Thyroid gland (tissue), 4 donors: ENCODE measurements at regions not wholly inside any gene's neighbourhood (a gene's known extent, or its start where the extent isn't known, plus 50 kb on each side); places are given as distances from the start of the nearest gene placed in this dataset.

ENCODE experiments used
- DNase-seq, 2 donors: peaks; one replicate each; pipeline ENCODE4 v3.0.0-alpha.2; 2019
- H3K27ac ChIP-seq, 3 donors: fragments of 200-600 bp; sonication (generic); 1 replicate in 2 of 3; 2 replicates in 1 of 3; pipeline ENCODE4 v1.5.1; 2016 to 2019; ENCODE audit warnings: mild to moderate bottlenecking in 1 of 3, moderate library complexity in 1 of 3
- H3K27me3 ChIP-seq: fragments of 200-600 bp; sonication (generic); one replicate; pipeline ENCODE4 v1.5.1; 2019
- H3K36me3 ChIP-seq, 2 donors: fragments of 200-600 bp; sonication (generic); one replicate each; pipeline ENCODE4 v1.5.1; 2016 to 2019
- H3K4me1 ChIP-seq, 2 donors: fragments of 200-600 bp; sonication (generic); one replicate each; pipeline ENCODE4 v1.5.1; 2017 to 2019
- H3K4me3 ChIP-seq, 3 donors: fragments of 200-600 bp; sonication (generic); replicated peaks in 1 of 3; 1 replicate in 2 of 3; 2 replicates in 1 of 3; pipeline ENCODE4 v1.5.1; 2016; ENCODE audit warnings: mild to moderate bottlenecking in 1 of 3
- H3K9me3 ChIP-seq: fragments of 200-600 bp; sonication (generic); one replicate; pipeline ENCODE4 v1.5.1; 2017
- CTCF ChIP-seq, 6 experiments: fragments of 200-600 bp in 3 of 6; fragments of 450-650 bp in 3 of 6; sonication (generic) in 3 of 6; IDR thresholded peaks; one replicate each; pipeline ENCODE4 v1.5.1; 2016 to 2019; ENCODE audit warnings: antibody characterized with exemption in 6 of 6, mild to moderate bottlenecking in 2 of 6, inconsistent platforms in 1 of 6, moderate library complexity in 1 of 6
- POLR2A ChIP-seq, 2 donors: fragments of 450-650 bp; IDR thresholded peaks; one replicate each; pipeline ENCODE4 v1.6.1; 2017; ENCODE audit warnings: antibody characterized with exemption in 2 of 2, mild to moderate bottlenecking in 2 of 2, moderate library complexity in 1 of 2
- WGBS, 2 donors: methylation state at CpG; one replicate each; pipeline ENCODE4 v1.1.5; 2017; 5-methylcytosine and 5-hydroxymethylcytosine counted together
- intact Hi-C: fragments of 100-400 bp; cut with DNase I; formaldehyde crosslinking; loops from one replicate; pipeline ENCODE4 v1.15.1; 2023

GRCh38 chr21:27257226-27257625, 290.3 kb upstream of the ADAMTS5 start:
- TF ChIP-seq POLR2A (IDR thresholded peaks at IDR 0.05) (no peak), CTCF (IDR thresholded peaks at IDR 0.05) (no peak)
- no peaks in the 10 kb centered on the region for H3K36me3 ChIP-seq
- H3K4me3 ChIP-seq: no peak overlapping the region
- WGBS, 2 donors: 79 to 82% methylated on average over 6 of the region's 6 CpGs
- no peaks in the 10 kb centered on the region for H3K27me3 ChIP-seq
- no peaks in the 10 kb centered on the region for H3K4me1 ChIP-seq
- no peak overlapping the region for H3K27ac ChIP-seq
- DNase-seq: no peak
- no peaks in the 10 kb centered on the region for H3K9me3 ChIP-seq
- intact Hi-C loops: no loop called here

GRCh38 chr21:27251752-27252151, 284.9 kb upstream of the ADAMTS5 start:
- no peaks in the 10 kb centered on the region for H3K36me3 ChIP-seq
- WGBS, 2 donors: 75% methylated on average over 2 of the region's 2 CpGs
- H3K4me3 ChIP-seq: no peak overlapping the region
- no peak overlapping the region for H3K27ac ChIP-seq
- intact Hi-C loops: no loop called here
- no peak for DNase-seq
- H3K27me3 ChIP-seq: no peaks in the 10 kb centered on the region
- H3K4me1 ChIP-seq: no peaks in the 10 kb centered on the region
- H3K9me3 ChIP-seq: no peaks in the 10 kb centered on the region
- TF ChIP-seq POLR2A (IDR thresholded peaks at IDR 0.05) (no peak), CTCF (IDR thresholded peaks at IDR 0.05) (no peak)

GRCh38 chr21:27250366-27250765, 283.5 kb upstream of the ADAMTS5 start:
- 90 to 97% methylated on average over 1 of the region's 1 CpG for WGBS, 2 donors
- Histone ChIP-seq H3K4me1 (no peaks in the 10 kb centered on the region), H3K27ac (no peak overlapping the region), H3K36me3 (no peaks in the 10 kb centered on the region), H3K4me3 (no peak overlapping the region), H3K27me3 (no peaks in the 10 kb centered on the region), H3K9me3 (no peaks in the 10 kb centered on the region)
- TF ChIP-seq CTCF (IDR thresholded peaks at IDR 0.05) (no peak), POLR2A (IDR thresholded peaks at IDR 0.05) (no peak)
- DNase-seq: no peak
- intact Hi-C loops: no loop called here

GRCh38 chr21:27248814-27249213, 281.9 kb upstream of the ADAMTS5 start:
- no peak for DNase-seq
- intact Hi-C loops: no loop called here
- TF ChIP-seq POLR2A (IDR thresholded peaks at IDR 0.05) (no peak), CTCF (IDR thresholded peaks at IDR 0.05) (no peak)
- Histone ChIP-seq H3K27me3 (no peaks in the 10 kb centered on the region), H3K4me1 (no peaks in the 10 kb centered on the region), H3K4me3 (no peak overlapping the region), H3K27ac (no peak overlapping the region), H3K9me3 (no peaks in the 10 kb centered on the region), H3K36me3 (no peaks in the 10 kb centered on the region)
- WGBS, 2 donors: 69 to 78% methylated on average over 1 of the region's 1 CpG

- Histone ChIP-seq H3K9me3 (no peaks in the 10 kb centered on the region), H3K36me3 (no peaks in the 10 kb centered on the region), H3K4me1 (no peaks in the 10 kb centered on the region), H3K27ac (no peak overlapping the region), H3K27me3 (no peaks in the 10 kb centered on the region), H3K4me3 (no peak overlapping the region)
- TF ChIP-seq CTCF (IDR thresholded peaks at IDR 0.05) (no peak), POLR2A (IDR thresholded peaks at IDR 0.05) (no peak)
- intact Hi-C loops: no loop called here
- DNase-seq: no peak
- WGBS, 2 donors: 91 to 97% methylated on average over 5 of the region's 5 CpGs
Observed at GRCh38 chr21:27246741-27247140, 279.9 kb upstream of the ADAMTS5 start.
